Stimulated activated CD4-positive, alpha-beta T cell treated with anti-CD3 and anti-CD28 coated beads, Interleukin-15, amount 100 ng/mL, for 1 hour (primary cell): ENCODE measurements at regions not wholly inside any gene's neighbourhood (a gene's known extent, or its start where the extent isn't known, plus 50 kb on each side); places are given as distances from the start of the nearest gene placed in this dataset.
"Not testable (repeated sequence)": the region's sequence is repeated elsewhere in the genome, so short reads cannot be mapped to it uniquely, and the experiment has no call there.

Experiments used
- DNase-seq, 2 donors: peaks; one replicate each; pipeline ENCODE4 v3.0.0-alpha.2; 2020; ENCODE audit warnings: low read depth in 1 of 2, low spot score in 1 of 2

DNA sequence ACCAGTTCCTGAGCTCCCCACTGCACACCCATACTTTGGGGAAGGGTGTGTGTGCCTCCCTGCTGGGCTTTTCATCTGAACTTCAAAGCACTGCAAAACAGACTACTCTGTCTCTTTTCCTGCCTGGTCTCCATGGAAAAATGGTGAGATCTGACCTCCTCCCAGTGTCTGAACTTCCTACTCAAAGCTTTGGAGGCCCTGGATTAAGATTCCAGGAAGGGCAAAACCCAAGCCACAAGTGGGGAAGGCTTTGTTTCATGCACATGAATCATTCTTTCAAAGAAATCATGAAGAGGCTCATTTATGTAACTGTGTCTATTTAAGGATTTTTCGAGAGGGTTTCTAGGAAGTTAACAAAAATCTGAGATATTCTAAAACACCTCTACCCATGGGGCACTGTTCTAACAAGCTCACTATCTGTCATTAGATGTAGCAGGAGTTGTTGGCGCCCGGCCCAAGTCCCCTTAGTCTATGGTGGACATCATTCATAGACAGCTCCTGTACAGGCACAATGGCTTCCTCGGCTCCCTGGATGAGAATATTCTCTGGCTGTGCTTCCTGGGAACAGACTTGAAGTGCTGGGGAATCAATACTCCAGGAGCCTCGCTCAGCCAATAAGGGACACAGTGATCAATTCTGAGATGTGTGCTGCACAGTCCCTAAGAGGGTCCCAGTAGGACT lies 224.0 kb downstream of the KTN1 start:
- no peak for DNase-seq

DNA sequence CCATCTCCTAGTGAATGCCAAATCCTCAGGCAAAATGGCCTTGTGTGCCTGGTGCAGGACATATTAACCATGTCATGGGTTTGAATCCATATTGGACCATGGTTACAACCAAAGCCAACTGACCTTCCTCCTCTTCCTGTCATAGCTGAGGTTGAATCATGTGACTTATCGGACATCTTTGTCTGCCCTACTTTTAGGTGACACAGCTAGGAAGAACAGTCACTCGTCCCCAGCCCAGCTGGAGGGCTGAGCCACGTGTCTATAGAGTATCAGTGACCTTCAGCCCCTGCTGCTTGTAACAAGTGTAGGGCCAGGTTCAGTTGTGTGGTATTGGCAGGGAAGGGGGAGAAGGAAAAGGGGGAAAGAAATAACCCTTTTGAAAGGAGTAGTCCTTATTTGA lies 225.2 kb downstream of the KTN1 start:
- no peak for DNase-seq

DNA sequence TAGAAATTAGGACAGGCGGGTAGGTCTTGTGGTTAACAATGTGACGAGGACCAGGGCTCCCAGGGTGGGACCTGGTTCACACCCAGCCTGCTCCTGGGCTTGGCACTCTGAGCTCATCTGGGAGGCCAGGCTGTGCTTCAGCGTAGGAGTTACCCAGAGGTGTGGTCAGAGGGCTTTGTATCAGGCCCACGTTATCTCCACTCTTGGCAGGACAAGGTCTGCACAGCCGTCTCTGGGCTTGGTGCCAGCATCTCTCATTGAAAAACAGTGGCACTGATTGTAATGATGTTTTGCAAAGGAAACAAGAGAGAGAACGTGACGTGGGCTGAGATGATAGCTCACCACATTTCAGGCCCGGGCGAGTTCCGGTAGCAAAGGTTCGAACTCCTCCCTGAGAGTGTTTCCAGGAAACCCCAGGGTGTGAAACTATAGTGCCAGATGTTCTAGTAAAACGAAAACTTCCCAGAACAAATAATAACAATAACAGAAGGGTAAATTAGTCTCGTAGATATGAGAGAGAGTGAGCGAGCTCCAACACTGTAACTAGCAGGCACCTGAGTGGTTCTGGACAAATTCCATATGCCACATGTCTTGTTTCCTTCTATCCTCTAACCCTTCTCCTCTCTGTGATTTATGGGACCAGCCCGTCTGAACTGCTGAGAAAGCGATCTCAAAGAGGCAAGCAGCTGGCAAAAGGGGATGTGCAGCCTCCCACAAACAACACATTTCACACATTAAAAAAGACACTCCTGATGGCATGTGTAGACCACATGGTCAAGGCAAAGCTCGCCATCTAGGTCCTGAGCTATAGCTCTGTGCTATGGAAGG lies 227.3 kb downstream of the KTN1 start:
- DNase-seq: peak in 1 of 2 donors; percentile 58

DNA sequence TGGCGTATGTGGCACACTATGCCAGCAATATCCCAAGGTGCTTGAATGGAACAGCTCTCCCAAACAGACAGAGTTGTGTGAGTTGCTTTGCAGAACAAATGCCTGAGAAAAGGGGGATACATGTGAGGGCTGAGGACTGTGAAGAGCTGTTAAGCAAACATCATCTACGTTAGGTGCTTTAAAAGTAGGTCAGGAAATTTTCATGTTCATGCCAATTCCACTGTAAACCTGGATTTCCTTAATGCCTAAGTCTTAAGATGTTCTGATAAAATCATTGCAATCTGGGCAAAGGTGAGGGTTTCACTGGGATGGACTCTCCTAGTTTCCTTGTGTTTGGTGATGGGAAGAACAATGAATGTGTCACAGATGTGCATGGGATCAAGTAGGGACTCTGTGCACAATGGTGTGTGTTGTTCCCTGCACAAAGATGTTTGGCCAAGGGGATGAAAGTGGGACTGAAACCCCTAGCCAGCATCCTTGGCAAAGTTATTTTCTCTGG lies 227.9 kb downstream of the KTN1 start:
- DNase-seq: no peak

DNA sequence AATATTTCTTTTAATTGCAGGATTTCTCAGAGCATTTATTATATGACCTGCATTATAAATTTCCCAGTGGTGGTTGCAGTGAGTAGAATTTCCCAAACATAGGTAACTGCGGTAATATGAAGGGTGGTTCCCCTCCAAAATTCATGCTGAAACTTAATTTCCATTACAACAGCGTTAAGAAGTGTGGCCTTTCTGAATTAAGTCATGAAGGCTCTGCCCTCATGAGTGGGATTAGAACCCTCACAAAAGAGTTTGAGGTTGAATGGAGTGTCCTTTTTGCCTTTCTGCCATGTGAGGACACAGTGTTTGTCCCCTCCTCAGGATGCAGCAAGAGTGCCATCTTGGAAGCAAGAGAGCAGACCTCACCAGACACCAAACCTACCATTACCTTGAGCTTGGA lies 233.6 kb downstream of the KTN1 start:
- no peak for DNase-seq

DNA sequence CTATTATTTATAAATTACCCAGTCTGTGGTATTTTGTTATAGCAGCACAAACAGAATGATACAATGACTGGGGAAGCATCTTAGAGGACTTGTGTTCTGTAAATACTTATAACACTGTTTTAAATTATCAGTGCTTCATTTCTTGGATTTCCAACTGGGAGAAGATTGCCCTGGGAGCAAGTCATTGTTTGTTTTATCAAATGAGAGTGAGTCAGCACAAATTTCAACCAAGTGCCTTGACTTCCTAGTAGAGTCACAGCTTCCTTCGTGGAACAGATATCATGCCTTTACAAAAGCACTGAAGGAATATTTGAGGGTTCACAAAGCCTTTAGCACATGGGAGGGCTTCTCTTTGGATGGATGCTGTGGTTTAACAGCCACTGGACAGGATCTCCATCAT lies 234.1 kb downstream of the KTN1 start:
- DNase-seq: no peak

DNA sequence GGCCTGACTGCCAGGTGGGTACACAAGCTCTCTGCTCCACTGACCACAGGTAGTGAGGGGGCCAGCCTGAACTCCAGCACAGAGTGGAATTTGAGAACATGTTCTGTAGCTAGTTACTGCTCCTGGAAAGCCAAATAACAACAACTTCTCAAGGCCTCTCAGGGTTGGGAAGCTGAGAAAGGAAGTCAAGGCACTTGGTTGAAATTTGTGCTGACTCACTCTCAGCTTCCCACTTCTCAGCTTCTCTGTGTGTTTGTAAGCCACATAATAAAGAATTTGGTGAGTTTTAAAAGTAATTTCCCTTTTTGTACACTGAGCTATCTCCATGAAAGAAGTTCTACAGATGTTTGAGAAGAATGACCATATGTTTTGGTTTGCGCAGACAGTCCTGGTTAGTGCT lies 234.9 kb downstream of the KTN1 start:
- no peak for DNase-seq

DNA sequence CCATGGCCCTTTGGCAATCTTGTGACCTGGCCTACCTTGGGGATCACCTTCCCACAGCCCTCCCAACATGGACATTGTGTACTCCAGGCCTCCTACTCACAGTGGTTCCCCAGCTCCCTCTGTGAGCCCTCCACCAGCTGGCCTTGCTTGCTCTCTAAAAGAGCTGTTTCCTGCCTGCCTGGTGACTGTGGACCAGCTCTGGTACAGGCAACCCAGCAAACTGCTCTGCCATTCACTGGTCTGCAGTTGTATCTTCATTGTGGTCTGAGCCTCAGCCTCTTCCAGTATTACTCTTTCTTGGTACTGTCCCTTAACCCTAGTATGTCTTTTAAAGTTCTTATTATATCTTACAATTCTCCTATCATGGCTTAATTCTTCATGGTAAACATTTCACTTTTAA lies 236.2 kb downstream of the KTN1 start:
- no peak for DNase-seq

DNA sequence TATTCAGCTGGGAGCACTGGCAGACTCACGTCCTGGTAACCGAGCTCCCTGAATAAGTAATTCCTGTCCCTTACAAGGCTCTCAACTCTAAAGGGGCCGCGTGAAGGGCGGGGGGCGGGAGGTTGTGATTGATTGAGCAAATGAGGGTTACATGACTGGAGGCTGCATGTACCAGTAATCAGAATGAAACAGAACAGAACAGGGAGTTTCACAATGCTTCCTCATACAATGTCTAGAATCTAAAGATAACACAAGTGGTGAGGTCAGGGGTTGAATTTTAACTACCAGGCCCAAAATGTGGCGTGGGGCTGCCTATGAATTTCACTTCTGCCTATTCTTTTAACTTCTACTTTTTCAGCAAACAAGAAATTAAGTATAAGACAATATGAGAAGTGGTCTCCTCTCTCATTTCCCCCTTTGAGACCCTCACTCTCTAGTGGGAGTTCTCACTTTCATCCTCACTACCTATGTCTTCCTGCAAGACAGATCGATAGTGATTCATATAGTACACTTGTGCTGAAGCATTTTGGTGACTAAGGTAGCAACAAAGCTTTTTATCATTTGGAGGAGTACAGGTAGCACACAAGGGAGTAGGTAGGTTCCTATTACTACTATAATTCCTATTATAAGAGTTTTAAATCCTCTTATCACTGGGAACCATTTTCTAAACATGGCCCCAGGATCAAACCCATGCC lies 239.8 kb downstream of the KTN1 start:
- DNase-seq: no peak

DNA sequence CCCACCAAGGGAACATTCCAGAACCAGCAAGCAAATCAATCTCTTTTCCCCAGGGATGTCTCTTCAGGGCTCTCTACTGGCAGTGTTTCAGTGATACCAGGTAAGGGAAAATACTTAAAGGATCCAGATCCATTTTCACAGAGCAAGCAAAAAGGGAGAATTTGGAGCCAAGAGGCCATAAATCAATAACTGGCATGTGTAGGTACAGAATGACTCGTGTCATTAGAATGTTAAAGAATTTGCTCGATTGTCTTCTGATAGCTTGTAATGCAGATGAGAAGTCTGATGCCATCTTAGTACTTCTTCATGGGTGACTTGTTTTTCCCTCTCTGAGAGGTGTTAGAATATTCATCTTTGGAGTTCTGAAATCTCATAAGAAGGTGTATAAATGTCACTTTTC lies 242.9 kb downstream of the KTN1 start:
- no peak for DNase-seq

DNA sequence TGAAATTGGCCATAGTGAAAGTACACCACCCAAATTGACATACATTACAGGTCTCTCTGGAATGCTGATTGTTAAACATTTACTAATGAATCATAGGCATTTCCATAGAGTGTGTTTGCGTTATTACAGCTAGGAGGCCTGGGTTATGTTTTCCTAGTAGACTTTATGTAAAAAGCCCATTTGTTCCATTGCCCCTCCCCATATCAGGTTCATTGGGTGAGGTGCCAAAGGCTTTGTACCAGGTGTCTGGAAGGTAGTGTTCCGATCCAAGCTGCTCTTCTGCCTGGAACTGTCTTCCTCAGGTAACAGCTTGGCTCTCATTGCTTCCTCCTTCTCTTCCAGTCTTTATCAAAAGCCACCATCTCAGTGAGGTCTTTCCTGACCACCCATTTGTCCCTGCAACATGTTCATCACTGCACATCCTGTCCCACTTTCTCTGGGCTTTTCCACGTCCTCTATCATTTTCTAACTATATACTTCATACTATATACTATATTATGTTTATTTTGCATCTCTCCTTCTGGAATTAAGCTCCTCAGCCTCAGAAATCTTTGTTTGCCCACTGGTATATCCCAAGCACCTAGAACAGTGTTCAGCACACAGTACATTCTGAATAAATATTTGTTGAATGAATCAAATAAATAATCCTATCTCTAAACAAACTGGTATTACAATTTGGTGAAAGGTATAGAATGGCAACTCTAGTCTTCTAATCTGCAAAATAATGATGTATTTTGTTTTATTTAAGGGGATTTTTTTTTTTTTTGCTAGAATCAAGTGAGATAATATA lies 252.3 kb downstream of the KTN1 start:
- DNase-seq: no peak

DNA sequence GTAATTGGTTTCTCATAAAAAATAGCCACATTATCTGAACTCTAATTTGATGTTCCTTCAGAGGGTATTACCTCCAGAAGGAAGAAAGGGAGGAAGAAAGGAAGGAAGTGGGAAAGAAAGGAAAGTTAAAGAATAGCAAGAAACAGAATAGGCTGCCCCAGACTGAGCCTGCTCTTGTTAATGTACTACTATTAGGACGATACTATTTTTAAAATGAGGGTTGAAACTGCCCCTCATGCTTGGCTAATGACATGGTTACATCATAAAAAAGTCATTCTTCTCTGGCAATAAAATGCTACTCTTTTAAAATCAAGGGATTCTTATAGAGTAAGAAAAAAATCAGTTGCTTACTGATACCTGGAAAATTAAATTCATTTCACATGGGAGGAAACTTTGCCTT lies 253.0 kb downstream of the KTN1 start:
- DNase-seq: no peak

DNA sequence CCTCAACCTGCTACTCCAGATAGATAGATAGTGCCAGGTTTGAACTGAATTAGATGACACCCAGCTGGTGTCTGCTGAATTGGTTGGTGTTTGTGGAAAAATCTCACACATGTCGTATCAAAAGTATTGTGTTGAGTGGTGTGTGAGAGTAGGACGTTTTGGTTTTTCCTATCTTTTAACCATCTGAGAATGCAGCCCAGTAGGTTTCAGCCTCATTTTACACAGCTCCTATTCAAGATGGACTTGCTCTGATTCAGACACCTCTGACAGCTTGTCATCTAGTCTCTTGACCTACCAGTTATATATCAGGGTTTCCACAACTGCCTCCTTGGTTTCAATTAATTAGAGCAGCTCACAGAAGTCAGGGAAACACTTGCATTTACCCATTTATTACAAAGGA lies 254.4 kb downstream of the KTN1 start:
- no peak for DNase-seq

DNA sequence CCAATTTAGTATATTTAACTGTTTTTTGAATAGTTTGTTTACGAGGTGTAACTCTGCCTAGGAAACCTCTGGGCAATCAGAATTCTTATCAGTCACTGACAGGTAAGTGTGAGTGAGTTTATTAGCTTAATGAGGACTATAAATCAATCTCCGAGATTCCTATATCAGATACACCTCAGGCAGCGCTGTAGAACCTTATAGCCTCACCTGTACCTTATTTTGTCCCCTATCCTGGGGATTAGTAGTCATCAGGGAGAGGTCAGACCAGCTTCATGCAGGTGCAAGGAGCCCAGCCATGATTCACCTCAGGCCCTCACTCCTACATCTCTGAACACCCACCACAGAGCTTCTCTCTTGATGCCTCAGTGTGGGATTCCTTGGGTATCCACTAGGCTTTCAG lies 256.0 kb downstream of the KTN1 start:
- DNase-seq: no peak

DNA sequence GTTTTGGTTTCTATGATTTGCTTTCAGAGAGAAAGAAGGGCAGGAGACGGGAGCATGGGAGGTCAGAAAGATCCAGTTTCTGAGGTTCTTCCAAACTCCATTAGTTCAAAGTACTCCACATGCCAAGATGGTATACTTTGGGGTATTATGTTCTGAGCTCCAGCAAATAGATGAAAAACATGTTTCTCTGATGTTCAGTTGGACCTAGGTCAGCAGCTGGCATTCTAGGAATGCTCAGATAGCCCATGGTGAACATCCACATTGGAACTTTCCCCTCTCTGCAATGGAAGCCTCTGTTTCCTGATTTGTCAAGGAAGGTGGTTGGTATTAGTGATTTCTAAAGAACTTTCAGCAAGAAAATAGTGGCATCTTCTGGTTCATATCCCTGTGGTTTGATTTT lies 257.5 kb downstream of the KTN1 start:
- no peak for DNase-seq

DNA sequence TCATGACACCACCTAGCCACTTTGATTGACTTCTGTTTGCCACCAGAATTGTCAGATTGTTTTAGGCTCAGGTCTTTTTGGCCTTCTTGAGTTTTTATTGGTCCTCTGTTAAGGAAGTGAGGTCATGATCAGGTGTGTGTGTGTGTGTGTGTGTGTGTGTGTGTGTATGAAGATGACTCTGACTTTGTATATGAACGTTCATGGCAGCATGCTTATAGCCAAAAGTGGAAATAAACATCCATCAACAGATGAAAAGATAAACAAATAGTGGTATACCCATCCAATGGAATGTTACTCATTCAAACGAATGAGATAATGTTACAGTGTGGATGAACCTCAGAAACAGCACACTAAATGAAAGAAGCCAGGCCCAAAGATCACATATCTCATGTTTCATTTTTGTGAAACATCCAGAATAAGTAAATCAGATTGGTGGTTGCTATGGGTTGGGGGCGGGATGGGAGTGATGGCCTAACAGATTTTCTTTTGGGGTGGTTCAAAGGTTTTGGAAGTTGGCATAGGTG lies 258.6 kb downstream of the KTN1 start:
- DNase-seq: no peak

DNA sequence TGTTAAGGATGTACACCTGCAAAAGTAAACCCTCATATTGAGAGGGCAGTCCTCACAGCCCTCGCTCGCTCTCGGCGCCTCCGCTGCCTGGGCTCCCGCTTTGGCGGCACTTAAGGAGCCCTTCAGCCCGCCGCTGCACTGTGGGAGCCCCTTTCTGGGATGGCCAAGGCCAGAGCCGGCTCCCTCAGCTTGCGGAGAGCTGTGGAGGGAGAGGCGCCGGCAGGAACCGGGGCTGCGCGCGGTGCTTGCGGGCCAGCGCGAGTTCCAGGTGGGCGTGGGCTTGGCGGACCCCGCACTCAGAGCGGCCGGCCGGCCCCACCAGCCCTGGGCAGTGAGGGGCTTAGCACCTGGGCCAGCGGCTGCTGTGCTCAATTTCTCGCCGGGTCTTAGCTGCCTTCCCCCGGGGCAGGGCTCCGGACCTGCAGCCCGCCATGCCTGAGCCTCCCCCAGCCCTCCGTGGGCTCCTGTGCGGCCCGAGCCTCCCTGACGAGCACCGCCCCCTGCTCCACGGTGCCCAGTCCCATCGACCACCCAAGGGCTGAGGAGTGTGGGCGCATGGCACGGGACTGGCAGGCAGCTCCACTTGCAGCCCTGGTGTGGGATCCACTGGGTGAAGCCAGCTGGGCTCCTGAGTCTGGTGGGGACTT lies 259.4 kb downstream of the KTN1 start:
- not testable (repeated sequence) for DNase-seq

DNA sequence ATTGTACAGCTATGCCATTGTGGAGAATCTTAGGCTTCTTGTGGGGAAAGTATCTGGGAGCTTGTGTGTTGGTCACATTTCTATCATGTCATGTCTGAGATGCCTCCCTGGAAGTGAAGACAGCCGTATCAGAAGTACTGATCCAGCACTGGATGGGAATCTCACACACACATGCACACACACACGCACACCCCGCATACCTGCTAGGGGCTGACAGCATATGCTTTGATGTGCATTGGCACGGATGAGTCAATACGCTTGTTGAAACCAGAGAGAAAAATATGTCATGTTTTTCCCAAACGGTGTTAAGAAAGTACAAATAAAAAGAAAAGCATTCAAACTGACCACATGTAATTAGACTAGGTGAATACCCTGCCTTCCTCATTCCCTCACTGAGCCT lies 260.8 kb downstream of the KTN1 start:
- no peak for DNase-seq

DNA sequence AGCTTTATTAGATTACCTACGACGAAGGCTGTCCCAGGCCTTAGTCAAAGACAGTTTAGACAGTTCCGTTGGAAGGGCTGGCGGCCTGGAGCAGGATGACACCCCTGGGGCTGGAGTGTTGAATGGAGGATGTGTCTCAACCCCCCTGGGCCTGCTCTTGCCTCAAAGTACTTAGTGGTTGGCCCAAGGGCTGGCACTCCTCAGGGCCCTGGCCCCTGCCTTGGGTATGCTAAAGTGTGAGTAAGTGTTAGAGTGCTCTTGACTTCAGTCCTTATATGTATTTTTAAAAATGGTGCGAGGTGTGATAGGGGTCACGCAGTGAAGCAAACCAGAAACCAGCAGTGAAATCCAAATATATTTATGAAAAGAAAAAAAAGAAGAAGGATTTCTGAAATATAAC lies 261.6 kb downstream of the KTN1 start:
- no peak for DNase-seq

DNA sequence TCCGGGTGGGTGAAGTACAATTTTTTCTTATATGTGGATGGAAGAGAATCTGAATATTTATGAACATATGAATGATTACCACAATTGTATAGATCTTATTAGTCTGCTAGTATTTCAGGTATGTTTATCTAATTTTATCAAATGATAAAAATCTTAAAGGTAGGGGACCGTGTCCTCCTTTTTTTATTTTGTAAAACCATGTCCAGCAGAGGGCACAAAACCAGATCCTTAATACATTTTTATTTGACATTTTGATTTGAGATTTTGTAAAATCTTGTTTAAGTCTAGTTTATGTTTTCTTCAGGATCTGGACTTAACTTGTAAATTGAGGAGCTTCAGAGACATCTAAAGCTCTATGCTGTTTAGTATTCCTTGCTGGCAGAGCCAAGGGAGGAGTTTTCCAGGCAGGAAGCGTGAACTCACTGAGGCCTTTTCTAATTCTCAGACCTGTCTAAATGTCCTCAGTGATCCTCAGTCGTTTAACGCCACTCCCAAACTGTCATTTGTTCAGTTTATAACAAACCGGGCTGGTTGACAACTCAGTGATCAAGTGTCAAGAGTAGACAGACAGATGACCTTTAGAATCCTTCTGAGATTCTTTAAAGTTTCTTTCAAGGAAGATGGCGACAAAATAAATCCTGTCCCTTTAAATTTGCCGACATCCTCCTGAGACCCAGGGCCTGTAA lies 263.9 kb downstream of the KTN1 start:
- no peak for DNase-seq
